ENCODE measurements at regions not wholly inside any gene's neighbourhood (a gene's known extent, or its start where the extent isn't known, plus 50 kb on each side); places are given as distances from the start of the nearest gene placed in this dataset.
"Not testable (repeated sequence)": the region's sequence is repeated elsewhere in the genome, so short reads cannot be mapped to it uniquely, and the experiment has no call there.

GRCh38 chr5:136740228-136740627 lies 374.9 kb upstream of the TRPC7 start:
- no peak for DNase-seq (ENCODE audit: low spot score)

- not testable (repeated sequence) for DNase-seq (ENCODE audit: low spot score)
Measured at GRCh38 chr5:136739271-136739670, 373.9 kb upstream of the TRPC7 start.

- DNase-seq (ENCODE audit: low spot score): no peak
Measured at GRCh38 chr5:136738829-136739228, 373.5 kb upstream of the TRPC7 start.

- no peak for DNase-seq (ENCODE audit: low spot score)
Measured at GRCh38 chr5:136736021-136736420, 370.7 kb upstream of the TRPC7 start.

- not testable (repeated sequence) for DNase-seq (ENCODE audit: low spot score)
Measured at GRCh38 chr5:136735611-136736010, 370.3 kb upstream of the TRPC7 start.

- DNase-seq (ENCODE audit: low spot score): no peak
Measured at GRCh38 chr5:136734628-136735027, 369.3 kb upstream of the TRPC7 start.

GRCh38 chr5:136732751-136733150 lies 367.4 kb upstream of the TRPC7 start:
- DNase-seq (ENCODE audit: low spot score): no peak

GRCh38 chr5:136731241-136731900 lies 366.0 kb upstream of the TRPC7 start:
- DNase-seq (ENCODE audit: low spot score): no peak

GRCh38 chr5:136730426-136730825 lies 365.1 kb upstream of the TRPC7 start:
- DNase-seq (ENCODE audit: low spot score): no peak

- DNase-seq (ENCODE audit: low spot score): peak; percentile 6
Measured at GRCh38 chr5:136729901-136730355, 364.6 kb upstream of the TRPC7 start.

- no peak for DNase-seq (ENCODE audit: low spot score)
Measured at GRCh38 chr5:136726506-136726905, 361.2 kb upstream of the TRPC7 start.

GRCh38 chr5:136724161-136724560 lies 358.8 kb upstream of the TRPC7 start:
- DNase-seq (ENCODE audit: low spot score): no peak

- no peak for DNase-seq (ENCODE audit: low spot score)
Measured at GRCh38 chr5:136722581-136722980, 357.2 kb upstream of the TRPC7 start.

- DNase-seq (ENCODE audit: low spot score): no peak
Measured at GRCh38 chr5:136722086-136722485, 356.7 kb upstream of the TRPC7 start.

GRCh38 chr5:136720674-136721073 lies 355.3 kb upstream of the TRPC7 start:
- no peak for DNase-seq (ENCODE audit: low spot score)

GRCh38 chr5:136717917-136718316 lies 352.6 kb upstream of the TRPC7 start:
- DNase-seq (ENCODE audit: low spot score): no peak

GRCh38 chr5:136714286-136714685 lies 348.9 kb upstream of the TRPC7 start:
- DNase-seq (ENCODE audit: low spot score): no peak

GRCh38 chr5:136712628-136713027 lies 347.3 kb upstream of the TRPC7 start:
- no peak for DNase-seq (ENCODE audit: low spot score)

- DNase-seq (ENCODE audit: low spot score): no peak
Measured at GRCh38 chr5:136710834-136711233, 345.5 kb upstream of the TRPC7 start.

- no peak for DNase-seq (ENCODE audit: low spot score)
Measured at GRCh38 chr5:136703706-136704105, 338.4 kb upstream of the TRPC7 start.

- DNase-seq (ENCODE audit: low spot score): no peak
Measured at GRCh38 chr5:136703036-136703435, 337.7 kb upstream of the TRPC7 start.

GRCh38 chr5:136701191-136701590 lies 335.8 kb upstream of the TRPC7 start:
- DNase-seq (ENCODE audit: low spot score): no peak

GRCh38 chr5:136699651-136700050 lies 334.3 kb upstream of the TRPC7 start:
- DNase-seq (ENCODE audit: low spot score): no peak

GRCh38 chr5:136698970-136699369 lies 333.6 kb upstream of the TRPC7 start:
- no peak for DNase-seq (ENCODE audit: low spot score)
